Thyroid gland (tissue), 4 donors: ENCODE measurements at regions not wholly inside any gene's neighbourhood (a gene's known extent, or its start where the extent isn't known, plus 50 kb on each side); places are given as distances from the start of the nearest gene placed in this dataset.

ENCODE experiments used
- DNase-seq, 2 donors: peaks; one replicate each; pipeline ENCODE4 v3.0.0-alpha.2; 2019
- H3K27ac ChIP-seq, 3 donors: fragments of 200-600 bp; sonication (generic); 1 replicate in 2 of 3; 2 replicates in 1 of 3; pipeline ENCODE4 v1.5.1; 2016 to 2019; ENCODE audit warnings: mild to moderate bottlenecking in 1 of 3, moderate library complexity in 1 of 3
- H3K27me3 ChIP-seq: fragments of 200-600 bp; sonication (generic); one replicate; pipeline ENCODE4 v1.5.1; 2019
- H3K36me3 ChIP-seq, 2 donors: fragments of 200-600 bp; sonication (generic); one replicate each; pipeline ENCODE4 v1.5.1; 2016 to 2019
- H3K4me1 ChIP-seq, 2 donors: fragments of 200-600 bp; sonication (generic); one replicate each; pipeline ENCODE4 v1.5.1; 2017 to 2019
- H3K4me3 ChIP-seq, 3 donors: fragments of 200-600 bp; sonication (generic); replicated peaks in 1 of 3; 1 replicate in 2 of 3; 2 replicates in 1 of 3; pipeline ENCODE4 v1.5.1; 2016; ENCODE audit warnings: mild to moderate bottlenecking in 1 of 3
- H3K9me3 ChIP-seq: fragments of 200-600 bp; sonication (generic); one replicate; pipeline ENCODE4 v1.5.1; 2017
- POLR2A ChIP-seq, 2 donors: fragments of 450-650 bp; IDR thresholded peaks; one replicate each; pipeline ENCODE4 v1.6.1; 2017; ENCODE audit warnings: antibody characterized with exemption in 2 of 2, mild to moderate bottlenecking in 2 of 2, moderate library complexity in 1 of 2
- WGBS, 2 donors: methylation state at CpG; one replicate each; pipeline ENCODE4 v1.1.5; 2017; 5-methylcytosine and 5-hydroxymethylcytosine counted together
- intact Hi-C: fragments of 100-400 bp; cut with DNase I; formaldehyde crosslinking; loops from one replicate; pipeline ENCODE4 v1.15.1; 2023
- TF ChIP-seq, protein P1 (sequence below), 6 experiments: fragments of 200-600 bp in 3 of 6; fragments of 450-650 bp in 3 of 6; sonication (generic) in 3 of 6; IDR thresholded peaks; one replicate each; pipeline ENCODE4 v1.5.1; 2016 to 2019; ENCODE audit warnings: antibody characterized with exemption in 6 of 6, mild to moderate bottlenecking in 2 of 6, inconsistent platforms in 1 of 6, moderate library complexity in 1 of 6

DNA sequence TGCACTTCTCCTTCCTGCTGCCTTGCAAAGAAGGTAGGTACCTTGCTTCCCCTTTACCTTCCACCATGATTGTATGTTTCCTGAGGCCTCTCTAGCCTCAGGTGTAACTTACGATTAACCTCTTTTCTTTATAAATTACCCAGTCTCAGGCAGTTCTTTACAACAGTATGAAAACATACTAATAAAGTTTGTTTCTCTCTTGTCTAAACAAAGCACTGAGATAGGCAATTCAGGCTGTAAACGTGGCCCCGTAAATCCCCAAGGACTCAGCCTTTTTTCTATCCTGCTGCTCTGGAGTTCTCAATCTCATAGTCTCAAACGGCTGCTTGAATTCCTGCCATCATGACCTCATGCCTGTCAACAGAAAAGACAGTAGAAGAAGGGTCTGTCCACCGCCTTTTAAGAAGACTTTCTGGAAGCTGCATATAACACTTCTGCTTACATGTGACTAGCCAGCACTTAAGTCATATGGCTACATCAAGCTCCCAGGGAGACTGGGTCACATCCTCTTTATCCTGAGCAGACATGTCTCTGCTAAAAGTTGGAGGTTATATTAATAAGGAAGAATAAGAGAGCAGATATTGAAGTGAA, 257.8 kb downstream of the EBLN2 start:
- no peak for DNase-seq

DNA sequence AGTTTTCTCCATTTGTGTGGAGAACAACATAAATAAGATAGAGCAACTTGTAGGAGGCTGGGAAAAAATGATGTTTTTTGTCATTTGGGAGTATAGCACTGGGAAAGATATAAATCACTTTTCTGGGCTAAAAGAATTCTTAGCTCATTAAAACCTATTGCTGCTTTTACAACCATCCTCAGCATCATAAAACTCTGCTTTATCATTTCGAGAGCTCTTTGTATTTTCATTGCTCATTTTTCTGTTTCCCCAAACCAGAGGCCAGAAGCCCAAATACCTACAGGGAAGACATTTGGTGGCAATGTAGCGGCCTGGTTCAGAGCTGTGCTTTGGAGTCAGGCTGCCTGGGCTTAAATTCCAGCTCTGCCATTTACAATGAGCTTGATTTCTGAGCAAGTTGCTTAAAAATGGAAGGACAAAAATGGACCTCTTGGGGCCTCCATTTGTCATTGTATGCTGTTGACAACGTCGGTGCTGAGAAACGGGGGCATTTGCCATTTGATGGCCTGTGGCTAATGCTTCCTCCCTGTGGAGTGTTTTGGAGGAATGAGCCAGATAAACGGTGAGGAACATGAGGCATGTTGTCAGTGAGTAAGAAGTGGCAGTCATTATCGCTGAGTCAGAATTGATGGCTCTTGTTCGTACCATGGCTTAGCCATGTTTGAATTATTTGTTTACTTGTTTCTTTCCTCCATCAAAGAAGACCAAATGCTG, 260.0 kb downstream of the EBLN2 start:
- TF ChIP-seq, protein P1, sequence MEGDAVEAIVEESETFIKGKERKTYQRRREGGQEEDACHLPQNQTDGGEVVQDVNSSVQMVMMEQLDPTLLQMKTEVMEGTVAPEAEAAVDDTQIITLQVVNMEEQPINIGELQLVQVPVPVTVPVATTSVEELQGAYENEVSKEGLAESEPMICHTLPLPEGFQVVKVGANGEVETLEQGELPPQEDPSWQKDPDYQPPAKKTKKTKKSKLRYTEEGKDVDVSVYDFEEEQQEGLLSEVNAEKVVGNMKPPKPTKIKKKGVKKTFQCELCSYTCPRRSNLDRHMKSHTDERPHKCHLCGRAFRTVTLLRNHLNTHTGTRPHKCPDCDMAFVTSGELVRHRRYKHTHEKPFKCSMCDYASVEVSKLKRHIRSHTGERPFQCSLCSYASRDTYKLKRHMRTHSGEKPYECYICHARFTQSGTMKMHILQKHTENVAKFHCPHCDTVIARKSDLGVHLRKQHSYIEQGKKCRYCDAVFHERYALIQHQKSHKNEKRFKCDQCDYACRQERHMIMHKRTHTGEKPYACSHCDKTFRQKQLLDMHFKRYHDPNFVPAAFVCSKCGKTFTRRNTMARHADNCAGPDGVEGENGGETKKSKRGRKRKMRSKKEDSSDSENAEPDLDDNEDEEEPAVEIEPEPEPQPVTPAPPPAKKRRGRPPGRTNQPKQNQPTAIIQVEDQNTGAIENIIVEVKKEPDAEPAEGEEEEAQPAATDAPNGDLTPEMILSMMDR (IDR thresholded peaks at IDR 0.05), result no peak
- TF ChIP-seq POLR2A (IDR thresholded peaks at IDR 0.05), result no peak
- H3K27ac ChIP-seq, result no peak overlapping the region
- no peaks in the 10 kb centered on the region for H3K9me3 ChIP-seq
- no peak overlapping the region for H3K4me3 ChIP-seq
- intact Hi-C loops, result no loop called here
- no peak for DNase-seq
- H3K4me1 ChIP-seq, result no peaks in the 10 kb centered on the region
- no peaks in the 10 kb centered on the region for H3K36me3 ChIP-seq
- no peaks in the 10 kb centered on the region for H3K27me3 ChIP-seq
- 62 to 72% methylated on average over 8 of the region's 8 CpGs for WGBS, 2 donors

More for the DNA sequence above, 257.8 kb downstream of the EBLN2 start:
- H3K4me1 ChIP-seq, result no peaks in the 10 kb centered on the region
- no peak overlapping the region for H3K27ac ChIP-seq
- no peak overlapping the region for H3K4me3 ChIP-seq
- WGBS, 2 donors, result 63 to 72% methylated on average over 5 of the region's 5 CpGs
- no peak for TF ChIP-seq POLR2A (IDR thresholded peaks at IDR 0.05)
- TF ChIP-seq, protein P1 (IDR thresholded peaks at IDR 0.05), result no peak
- intact Hi-C loops, result no loop called here
- no peaks in the 10 kb centered on the region for H3K36me3 ChIP-seq
- H3K27me3 ChIP-seq, result no peaks in the 10 kb centered on the region
- no peaks in the 10 kb centered on the region for H3K9me3 ChIP-seq

DNA sequence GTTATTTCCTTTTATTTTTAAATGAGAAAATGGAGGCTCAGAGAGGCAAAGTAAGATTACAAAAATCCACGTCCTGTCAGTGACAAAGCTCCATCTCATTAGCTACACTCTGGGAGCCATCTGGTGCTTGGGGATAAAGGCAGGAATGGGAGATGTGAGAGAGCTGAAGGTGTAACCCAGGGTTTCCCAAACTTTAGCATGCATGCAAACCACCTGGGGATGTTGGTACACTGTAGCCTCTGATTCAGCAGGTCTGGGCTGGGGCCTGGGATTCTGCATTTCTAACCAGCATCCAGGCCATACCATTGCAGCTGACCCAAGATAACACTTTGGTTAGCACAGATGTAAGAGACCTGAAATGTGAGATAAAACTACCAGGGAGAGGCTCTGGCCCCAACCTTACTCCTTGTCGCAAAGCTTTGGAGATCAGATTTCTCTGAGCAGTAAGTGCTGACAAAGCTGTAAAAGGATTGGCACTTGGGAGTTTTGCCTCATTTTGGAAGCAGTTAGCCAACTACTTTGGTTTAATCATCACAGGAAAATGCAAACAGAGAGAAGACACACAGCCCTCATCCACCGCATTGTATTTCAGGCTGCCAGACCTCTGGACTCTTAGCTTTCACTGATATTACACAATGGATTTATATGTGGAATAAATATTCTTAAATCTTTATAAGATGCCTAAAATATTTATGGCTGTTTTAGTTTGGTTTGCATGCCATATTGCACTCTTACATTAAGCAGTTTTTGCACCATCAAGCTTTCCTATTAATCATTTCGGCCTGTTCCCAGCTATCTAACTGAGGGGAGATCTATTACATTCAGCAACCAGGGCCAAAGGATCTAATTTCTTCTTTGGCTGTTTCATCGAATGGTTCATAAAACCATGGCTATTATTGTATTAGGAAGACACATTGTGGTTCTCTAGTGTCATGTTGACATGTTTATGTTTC, 263.0 kb downstream of the EBLN2 start:
- Histone ChIP-seq H3K36me3 (no peaks in the 10 kb centered on the region), H3K4me1 (no peaks in the 10 kb centered on the region), H3K27me3 (no peaks in the 10 kb centered on the region), H3K27ac (no peak overlapping the region), H3K9me3 (no peaks in the 10 kb centered on the region), H3K4me3 (no peak overlapping the region)
- no peak for DNase-seq
- TF ChIP-seq, protein P1 (IDR thresholded peaks at IDR 0.05), result no peak
- 65 to 73% methylated on average over 5 of the region's 5 CpGs for WGBS, 2 donors
- intact Hi-C loops, result no loop called here

DNA sequence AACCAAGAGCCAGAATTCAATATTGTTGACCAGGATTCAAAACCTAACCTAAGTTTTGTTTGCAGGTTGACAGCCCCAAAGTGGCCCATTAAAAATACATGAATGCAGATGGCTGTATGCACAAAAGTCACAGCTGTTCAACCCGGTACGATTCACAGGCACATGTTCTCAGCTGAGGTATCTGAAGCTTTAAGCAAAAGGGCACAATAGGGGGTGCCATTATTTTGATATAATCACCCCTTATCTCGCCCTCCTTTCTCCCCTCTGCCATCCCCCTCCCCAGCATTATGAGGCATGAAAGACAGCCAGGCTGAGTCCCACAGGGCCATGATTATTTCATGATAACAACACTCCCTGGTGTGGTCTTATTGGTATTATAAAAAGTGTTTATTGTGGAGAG, 264.9 kb downstream of the EBLN2 start:
- Histone ChIP-seq H3K27ac (no peak overlapping the region), H3K36me3 (no peaks in the 10 kb centered on the region), H3K27me3 (no peaks in the 10 kb centered on the region), H3K4me3 (no peak overlapping the region), H3K4me1 (no peaks in the 10 kb centered on the region), H3K9me3 (no peaks in the 10 kb centered on the region)
- TF ChIP-seq POLR2A (IDR thresholded peaks at IDR 0.05), result no peak
- TF ChIP-seq, protein P1 (IDR thresholded peaks at IDR 0.05), result no peak
- intact Hi-C loops, result no loop called here
- DNase-seq, result no peak
- 69 to 85% methylated on average over 3 of the region's 3 CpGs for WGBS, 2 donors
